Neural cell (in vitro differentiated cells): ENCODE measurements at regions not wholly inside any gene's neighbourhood (a gene's known extent, or its start where the extent isn't known, plus 50 kb on each side); places are given as distances from the start of the nearest gene placed in this dataset.

ENCODE experiments used
- H2AFZ ChIP-seq: fragments of 200-600, 300-800 bp; sonication (generic), shearing (Covaris generic); 2 replicates; pipeline ENCODE4 v1.6.0; 2014; ENCODE audit warnings: low read depth, mild to moderate bottlenecking, antibody characterized with exemption, low read length, moderate library complexity
- H3F3A ChIP-seq: fragments of 200-600 bp; shearing (Covaris generic); 2 replicates; pipeline ENCODE4 v1.6.1; 2016; ENCODE audit warnings: mild to moderate bottlenecking, moderate library complexity, mixed read lengths, antibody characterized with exemption, low read length; ENCODE audit not compliant: insufficient read depth, poor library complexity, severe bottlenecking
- H3K27ac ChIP-seq: fragments of 200-600, 300-800 bp; sonication (generic), shearing (Covaris generic); 2 replicates; pipeline ENCODE4 v1.5.1; 2014; ENCODE audit warnings: mild to moderate bottlenecking, low read length, moderate library complexity
- H3K27me3 ChIP-seq: fragments of 300-800, 200-600 bp; sonication (generic), shearing (Covaris generic); 2 replicates; pipeline ENCODE4 v1.6.0; 2014; ENCODE audit warnings: mild to moderate bottlenecking, low read depth, low read length, moderate library complexity; ENCODE audit not compliant: insufficient read depth
- H3K36me3 ChIP-seq: fragments of 300-800, 200-600 bp; sonication (generic), shearing (Covaris generic); 2 replicates; pipeline ENCODE4 v1.5.1; 2014; ENCODE audit warnings: mild to moderate bottlenecking, antibody characterized with exemption, low read length, moderate library complexity; ENCODE audit not compliant: insufficient read depth
- H3K4me2 ChIP-seq: fragments of 300-800, 200-600 bp; sonication (generic), shearing (Covaris generic); 2 replicates; pipeline ENCODE4 v1.6.0; 2014; ENCODE audit warnings: mild to moderate bottlenecking, low read length
- H3K4me3 ChIP-seq: fragments of 300-800, 200-600 bp; sonication (generic), shearing (Covaris generic); 2 replicates; pipeline ENCODE4 v1.5.1; 2014; ENCODE audit warnings: mild to moderate bottlenecking, low read length, moderate library complexity
- H3K79me2 ChIP-seq: fragments of 200-600 bp; shearing (Covaris generic); replicated peaks from 2 replicates; pipeline ENCODE4 v1.6.0; 2014; ENCODE audit warnings: mild to moderate bottlenecking, low read length, moderate library complexity; ENCODE audit not compliant: insufficient read depth
- H3K9ac ChIP-seq: fragments of 300-800, 200-600 bp; sonication (generic), shearing (Covaris generic); 2 replicates; pipeline ENCODE4 v1.6.1; 2016; ENCODE audit warnings: mild to moderate bottlenecking, low read length, mixed read lengths
- H3K9me2 ChIP-seq: fragments of 200-600 bp; shearing (Covaris generic); 2 replicates; pipeline ENCODE4 v1.6.1; 2016; ENCODE audit warnings: mild to moderate bottlenecking, low read length, mixed read lengths; ENCODE audit not compliant: insufficient read depth
- H3K9me3 ChIP-seq: fragments of 200-600, 300-800 bp; sonication (generic), shearing (Covaris generic); 2 replicates; pipeline ENCODE4 v1.6.1; 2016; ENCODE audit warnings: mild to moderate bottlenecking, mixed run types, low read length, moderate library complexity, mixed read lengths
- H4K20me1 ChIP-seq: fragments of 200-600 bp; shearing (Covaris generic); 2 replicates; pipeline ENCODE4 v1.6.1; 2016; ENCODE audit warnings: mild to moderate bottlenecking, mixed run types; ENCODE audit not compliant: insufficient read depth
- EP300 ChIP-seq: fragments of 450-650 bp; conservative IDR thresholded peaks from 2 replicates; pipeline ENCODE4 v1.6.1; 2014; ENCODE audit warnings: antibody characterized with exemption, mild to moderate bottlenecking, moderate library complexity; ENCODE audit not compliant: poor library complexity, severe bottlenecking
- EZH2 ChIP-seq: fragments of 200-600, 300-800 bp; shearing (Covaris generic), sonication (generic); IDR thresholded peaks from 2 replicates; pipeline ENCODE4 v1.6.1; 2014; ENCODE audit warnings: antibody characterized with exemption, low read length, borderline replicate concordance, mild to moderate bottlenecking; ENCODE audit not compliant: insufficient read depth, poor library complexity, severe bottlenecking
- MXI1 ChIP-seq: fragments of 450-650 bp; conservative IDR thresholded peaks from 2 replicates; pipeline ENCODE4 v1.6.1; 2014; ENCODE audit warnings: antibody characterized with exemption, mild to moderate bottlenecking; ENCODE audit not compliant: poor library complexity, severe bottlenecking
- POLR2AphosphoS5 ChIP-seq: IDR thresholded peaks from 2 replicates; pipeline ENCODE4 v1.6.1; 2012
- RAD21 ChIP-seq: fragments of 450-650 bp; conservative IDR thresholded peaks from 2 replicates; pipeline ENCODE4 v1.6.1; 2014; ENCODE audit warnings: antibody characterized with exemption, mild to moderate bottlenecking, moderate library complexity
- SMC3 ChIP-seq: fragments of 450-650 bp; conservative IDR thresholded peaks from 2 replicates; pipeline ENCODE4 v1.6.1; 2014; ENCODE audit warnings: antibody characterized with exemption, mild to moderate bottlenecking, moderate library complexity; ENCODE audit not compliant: poor library complexity
- TAF1 ChIP-seq: IDR thresholded peaks from 2 replicates; pipeline ENCODE4 v1.6.1; 2012; ENCODE audit warnings: low read depth
- TF ChIP-seq, protein P1 (sequence below): fragments of 450-650 bp; IDR thresholded peaks from 2 replicates; pipeline ENCODE4 v1.5.1; 2014; ENCODE audit warnings: antibody characterized with exemption, mild to moderate bottlenecking, moderate library complexity; ENCODE audit not compliant: poor library complexity, severe bottlenecking
- TF ChIP-seq, protein P2 (sequence below): IDR thresholded peaks from 2 replicates; pipeline ENCODE4 v1.6.1; 2012; ENCODE audit warnings: borderline replicate concordance

DNA sequence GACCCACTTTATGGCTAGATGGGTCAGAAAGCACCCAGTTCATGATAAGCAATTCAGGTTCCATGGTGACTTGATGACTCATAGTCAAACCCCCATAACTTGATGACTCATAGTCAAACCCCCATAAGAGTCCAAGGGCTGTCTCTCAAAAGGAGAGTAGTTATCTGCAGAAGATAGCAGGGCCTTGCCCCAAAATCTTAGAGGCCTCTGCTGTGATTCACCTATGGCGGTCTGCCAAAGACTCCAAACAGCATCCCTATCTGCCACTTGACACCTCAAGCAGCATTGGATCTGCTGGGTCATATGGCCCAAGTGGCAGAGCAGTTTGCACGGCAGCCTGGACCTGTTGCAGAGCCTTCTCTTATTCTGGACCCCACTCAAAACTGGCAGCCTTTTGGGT is 395.2 kb upstream of the KIF2A start:
- Histone ChIP-seq H4K20me1 (no peaks in the 10 kb centered on the region), H3K4me3 (no peak overlapping the region), H3K79me2 (no peaks in the 10 kb centered on the region), H3K9me2 (no peaks in the 10 kb centered on the region), H3K9ac (no peak overlapping the region), H3K4me2 (no peak overlapping the region), H2AFZ (no peak overlapping the region), H3F3A (no peaks in the 10 kb centered on the region), H3K9me3 (no peaks in the 10 kb centered on the region), H3K36me3 (no peaks in the 10 kb centered on the region), H3K27ac (no peak overlapping the region), H3K27me3 (no peaks in the 10 kb centered on the region)
- TF ChIP-seq EZH2 (no peak), TAF1 (no peak), POLR2AphosphoS5 (no peak), RAD21 (no peak), MXI1 (no peak), SMC3 (no peak), EP300 (no peak)
- TF ChIP-seq, protein P1, sequence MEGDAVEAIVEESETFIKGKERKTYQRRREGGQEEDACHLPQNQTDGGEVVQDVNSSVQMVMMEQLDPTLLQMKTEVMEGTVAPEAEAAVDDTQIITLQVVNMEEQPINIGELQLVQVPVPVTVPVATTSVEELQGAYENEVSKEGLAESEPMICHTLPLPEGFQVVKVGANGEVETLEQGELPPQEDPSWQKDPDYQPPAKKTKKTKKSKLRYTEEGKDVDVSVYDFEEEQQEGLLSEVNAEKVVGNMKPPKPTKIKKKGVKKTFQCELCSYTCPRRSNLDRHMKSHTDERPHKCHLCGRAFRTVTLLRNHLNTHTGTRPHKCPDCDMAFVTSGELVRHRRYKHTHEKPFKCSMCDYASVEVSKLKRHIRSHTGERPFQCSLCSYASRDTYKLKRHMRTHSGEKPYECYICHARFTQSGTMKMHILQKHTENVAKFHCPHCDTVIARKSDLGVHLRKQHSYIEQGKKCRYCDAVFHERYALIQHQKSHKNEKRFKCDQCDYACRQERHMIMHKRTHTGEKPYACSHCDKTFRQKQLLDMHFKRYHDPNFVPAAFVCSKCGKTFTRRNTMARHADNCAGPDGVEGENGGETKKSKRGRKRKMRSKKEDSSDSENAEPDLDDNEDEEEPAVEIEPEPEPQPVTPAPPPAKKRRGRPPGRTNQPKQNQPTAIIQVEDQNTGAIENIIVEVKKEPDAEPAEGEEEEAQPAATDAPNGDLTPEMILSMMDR, result no peak
- TF ChIP-seq, protein P2, sequence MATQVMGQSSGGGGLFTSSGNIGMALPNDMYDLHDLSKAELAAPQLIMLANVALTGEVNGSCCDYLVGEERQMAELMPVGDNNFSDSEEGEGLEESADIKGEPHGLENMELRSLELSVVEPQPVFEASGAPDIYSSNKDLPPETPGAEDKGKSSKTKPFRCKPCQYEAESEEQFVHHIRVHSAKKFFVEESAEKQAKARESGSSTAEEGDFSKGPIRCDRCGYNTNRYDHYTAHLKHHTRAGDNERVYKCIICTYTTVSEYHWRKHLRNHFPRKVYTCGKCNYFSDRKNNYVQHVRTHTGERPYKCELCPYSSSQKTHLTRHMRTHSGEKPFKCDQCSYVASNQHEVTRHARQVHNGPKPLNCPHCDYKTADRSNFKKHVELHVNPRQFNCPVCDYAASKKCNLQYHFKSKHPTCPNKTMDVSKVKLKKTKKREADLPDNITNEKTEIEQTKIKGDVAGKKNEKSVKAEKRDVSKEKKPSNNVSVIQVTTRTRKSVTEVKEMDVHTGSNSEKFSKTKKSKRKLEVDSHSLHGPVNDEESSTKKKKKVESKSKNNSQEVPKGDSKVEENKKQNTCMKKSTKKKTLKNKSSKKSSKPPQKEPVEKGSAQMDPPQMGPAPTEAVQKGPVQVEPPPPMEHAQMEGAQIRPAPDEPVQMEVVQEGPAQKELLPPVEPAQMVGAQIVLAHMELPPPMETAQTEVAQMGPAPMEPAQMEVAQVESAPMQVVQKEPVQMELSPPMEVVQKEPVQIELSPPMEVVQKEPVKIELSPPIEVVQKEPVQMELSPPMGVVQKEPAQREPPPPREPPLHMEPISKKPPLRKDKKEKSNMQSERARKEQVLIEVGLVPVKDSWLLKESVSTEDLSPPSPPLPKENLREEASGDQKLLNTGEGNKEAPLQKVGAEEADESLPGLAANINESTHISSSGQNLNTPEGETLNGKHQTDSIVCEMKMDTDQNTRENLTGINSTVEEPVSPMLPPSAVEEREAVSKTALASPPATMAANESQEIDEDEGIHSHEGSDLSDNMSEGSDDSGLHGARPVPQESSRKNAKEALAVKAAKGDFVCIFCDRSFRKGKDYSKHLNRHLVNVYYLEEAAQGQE, result no peak

DNA sequence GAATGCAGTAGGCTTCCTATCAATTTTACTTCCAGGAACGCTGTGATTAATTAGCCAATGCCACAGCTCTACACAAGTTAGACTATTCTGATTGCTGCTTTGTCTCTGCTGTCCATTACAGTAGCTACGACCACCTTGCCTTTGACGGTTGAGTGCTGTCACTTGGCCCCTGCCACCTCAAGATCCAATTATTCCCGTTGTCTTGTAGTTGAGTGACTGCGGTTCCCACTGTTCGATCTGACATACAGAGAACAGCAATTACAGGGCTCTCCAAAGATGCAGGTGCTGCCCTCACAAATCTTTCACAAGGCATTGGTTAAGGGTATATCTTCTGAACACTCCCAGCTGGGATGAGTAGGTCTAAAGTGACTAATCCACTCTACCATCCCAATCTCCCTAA is 393.4 kb upstream of the KIF2A start:
- Histone ChIP-seq H3K9me3 (no peaks in the 10 kb centered on the region), H2AFZ (no peak overlapping the region), H3K79me2 (no peaks in the 10 kb centered on the region), H4K20me1 (no peaks in the 10 kb centered on the region), H3K4me2 (no peak overlapping the region), H3F3A (no peaks in the 10 kb centered on the region), H3K4me3 (no peak overlapping the region), H3K36me3 (no peaks in the 10 kb centered on the region), H3K9me2 (no peaks in the 10 kb centered on the region), H3K27me3 (no peaks in the 10 kb centered on the region), H3K9ac (no peak overlapping the region), H3K27ac (no peak overlapping the region)
- TF ChIP-seq, protein P1, result no peak
- TF ChIP-seq SMC3, result no peak
- no peak for TF ChIP-seq MXI1
- TF ChIP-seq POLR2AphosphoS5, result no peak
- no peak for TF ChIP-seq EP300
- TF ChIP-seq, protein P2, result no peak
- TF ChIP-seq TAF1, result no peak
- no peak for TF ChIP-seq EZH2
- no peak for TF ChIP-seq RAD21
